Renal cortex interstitium (tissue), 11 donors: ENCODE measurements at regions not wholly inside any gene's neighbourhood (a gene's known extent, or its start where the extent isn't known, plus 50 kb on each side); places are given as distances from the start of the nearest gene placed in this dataset.

Source experiments
- DNase-seq, 11 donors: peaks; one replicate each; pipeline ENCODE4 v3.0.0-alpha.2; 2013; ENCODE audit warnings: low read depth in 9 of 11, low spot score in 4 of 11; ENCODE audit errors: extremely low read depth in 1 of 11

DNA sequence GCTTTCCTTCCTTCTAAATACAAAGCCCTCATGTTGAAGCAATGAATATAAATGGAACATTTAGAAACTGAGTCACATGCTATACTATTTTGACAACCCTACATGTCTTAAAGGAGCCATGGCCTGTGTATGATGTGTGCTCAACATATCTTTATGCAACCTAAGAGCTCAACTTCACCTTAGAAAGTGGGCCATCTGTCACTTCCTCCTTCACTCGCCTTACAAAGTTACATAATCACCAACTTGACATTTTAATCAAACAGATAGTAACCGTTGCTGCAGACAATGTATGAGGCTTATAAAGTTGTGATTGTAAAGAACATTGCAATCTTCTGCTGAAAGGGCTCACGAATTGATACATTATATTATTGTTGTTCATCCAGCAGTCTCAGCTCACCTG is 163.6 kb downstream of the SERPINI1 start:
- no peak for DNase-seq

GRCh38 chr3:167898091-167898490 is 162.6 kb downstream of the SERPINI1 start:
- no peak for DNase-seq

DNA sequence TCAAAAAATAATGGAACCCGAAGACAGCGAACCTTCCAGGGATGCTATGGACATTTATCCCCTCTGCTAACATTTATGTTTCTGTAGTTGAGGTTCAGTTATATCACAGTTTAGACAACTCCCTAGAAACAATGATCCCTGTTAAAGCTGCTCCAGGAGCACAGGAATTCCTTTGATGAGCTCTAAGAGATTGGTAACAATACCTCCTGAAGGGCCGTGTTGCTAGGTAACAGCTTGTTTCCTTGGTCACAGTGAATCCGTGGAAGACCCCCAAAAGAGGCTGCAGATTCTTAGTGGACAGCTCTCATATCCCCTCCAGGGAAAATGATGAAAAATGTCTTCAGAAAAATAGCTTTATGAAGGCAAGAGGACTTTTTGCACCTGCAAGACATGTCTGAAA is 160.2 kb downstream of the SERPINI1 start:
- no peak for DNase-seq

GRCh38 chr3:167895178-167895577 is 159.7 kb downstream of the SERPINI1 start:
- no peak for DNase-seq

GRCh38 chr3:167892205-167892604 is 156.7 kb downstream of the SERPINI1 start:
- DNase-seq: no peak

GRCh38 chr3:167887096-167887495 is 151.6 kb downstream of the SERPINI1 start:
- no peak for DNase-seq

GRCh38 chr3:167886690-167887089 is 151.2 kb downstream of the SERPINI1 start:
- no peak for DNase-seq

DNA sequence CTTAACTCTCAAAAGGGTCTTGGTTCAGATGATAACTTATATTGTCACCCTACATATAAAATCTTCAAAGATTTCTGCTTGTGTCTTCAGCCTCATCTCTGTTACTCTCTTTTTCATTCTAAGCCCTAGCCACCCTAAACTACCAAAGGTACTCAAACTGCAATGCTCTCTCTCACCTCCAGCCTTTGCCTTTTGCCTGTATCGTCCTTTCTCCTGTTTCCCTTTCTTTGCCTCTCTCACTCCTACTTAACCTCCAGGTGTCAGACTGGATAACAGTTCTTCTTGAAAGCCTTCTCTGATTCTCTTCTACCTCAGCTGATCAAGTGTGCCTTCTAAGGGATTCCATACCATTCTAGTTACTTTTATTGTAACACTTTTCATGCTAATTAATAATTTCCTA is 149.8 kb downstream of the SERPINI1 start:
- no peak for DNase-seq

DNA sequence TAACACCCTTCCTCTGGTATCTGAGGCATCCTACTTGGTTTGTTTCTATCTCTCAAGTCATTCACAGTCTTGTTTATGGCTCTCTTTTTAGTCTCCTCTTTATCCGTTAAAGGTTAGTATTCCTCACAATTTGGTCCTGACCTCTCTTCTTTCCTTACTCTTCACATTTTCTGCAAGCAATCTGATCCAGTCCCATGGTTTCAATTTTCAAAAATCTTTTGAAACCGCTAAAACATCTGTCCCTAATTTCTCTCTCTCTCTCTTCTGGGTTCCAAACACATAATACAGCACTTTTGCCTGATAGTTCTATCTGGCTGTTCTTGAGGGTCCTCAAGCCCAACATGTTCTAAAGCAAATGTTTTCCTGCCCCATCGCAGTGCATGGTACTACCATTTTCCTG is 149.0 kb downstream of the SERPINI1 start:
- no peak for DNase-seq

GRCh38 chr3:167883452-167883851 is 147.9 kb downstream of the SERPINI1 start:
- DNase-seq: no peak

DNA sequence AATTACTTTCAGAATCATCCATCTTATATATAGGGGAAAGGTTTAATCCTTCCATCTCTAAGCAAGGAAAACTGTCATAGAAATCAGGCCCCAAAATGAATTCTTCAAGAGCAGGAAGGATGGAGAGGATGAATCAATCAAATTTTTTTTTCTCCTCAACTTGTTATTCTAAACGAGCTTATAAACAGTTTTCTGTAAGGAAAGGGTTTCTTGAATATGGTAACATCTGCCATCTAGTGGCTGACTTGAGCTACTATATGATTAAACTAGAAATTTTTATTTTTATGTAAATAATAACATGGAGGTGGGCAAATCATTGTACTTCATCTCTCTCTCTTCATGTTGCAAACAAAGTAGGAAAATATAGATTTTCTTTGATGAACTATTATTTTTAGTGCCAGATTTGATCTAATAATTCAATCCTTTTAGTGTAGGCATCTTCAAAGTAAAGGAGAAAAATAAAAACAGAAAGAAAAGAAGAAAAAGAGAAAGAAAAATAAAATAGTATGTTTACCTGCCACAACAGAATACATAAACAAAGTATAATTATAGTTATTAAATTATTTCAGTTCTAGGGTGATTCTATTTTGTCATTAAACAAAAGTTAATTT is 146.6 kb downstream of the SERPINI1 start:
- DNase-seq: peak in 2 of 11 donors; percentile 26 to 30

- no peak for DNase-seq
These were observed 144.7 kb downstream of the SERPINI1 start for GRCh38 chr3:167880183-167880582.

DNA sequence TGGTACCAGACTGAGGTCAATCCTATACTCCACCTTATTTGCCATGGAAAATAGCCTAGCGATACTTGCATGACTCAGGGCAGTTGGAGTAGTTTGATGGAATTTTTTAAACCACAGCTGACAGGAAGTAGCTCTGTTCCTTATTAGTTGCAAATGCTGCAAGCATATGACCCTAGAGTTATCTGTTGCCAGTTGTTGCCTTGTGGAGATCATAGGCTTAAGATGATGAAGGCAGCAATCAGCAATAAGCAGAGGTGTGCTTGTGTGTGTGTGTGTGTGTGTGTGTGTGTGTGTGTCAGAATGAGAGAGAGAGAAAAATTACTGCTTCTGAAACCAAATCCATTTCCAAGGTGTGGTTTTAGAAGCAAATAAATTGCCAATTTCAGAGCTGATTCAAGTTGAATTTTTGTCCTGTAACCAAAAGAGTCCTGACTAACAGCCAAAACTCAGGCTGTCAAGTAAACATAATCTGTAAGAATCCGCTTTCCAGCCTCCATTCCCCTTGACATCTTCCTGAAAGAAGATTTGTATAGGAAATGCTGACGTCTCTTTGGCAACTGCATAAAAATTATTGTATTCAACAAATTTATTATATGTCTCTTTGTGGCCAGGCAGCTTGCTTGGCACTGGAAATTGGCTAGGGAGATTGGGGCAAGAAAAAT is 141.2 kb downstream of the SERPINI1 start:
- DNase-seq: no peak
